ENCODE measurements at regions not wholly inside any gene's neighbourhood (a gene's known extent, or its start where the extent isn't known, plus 50 kb on each side); places are given as distances from the start of the nearest gene placed in this dataset.

DNA sequence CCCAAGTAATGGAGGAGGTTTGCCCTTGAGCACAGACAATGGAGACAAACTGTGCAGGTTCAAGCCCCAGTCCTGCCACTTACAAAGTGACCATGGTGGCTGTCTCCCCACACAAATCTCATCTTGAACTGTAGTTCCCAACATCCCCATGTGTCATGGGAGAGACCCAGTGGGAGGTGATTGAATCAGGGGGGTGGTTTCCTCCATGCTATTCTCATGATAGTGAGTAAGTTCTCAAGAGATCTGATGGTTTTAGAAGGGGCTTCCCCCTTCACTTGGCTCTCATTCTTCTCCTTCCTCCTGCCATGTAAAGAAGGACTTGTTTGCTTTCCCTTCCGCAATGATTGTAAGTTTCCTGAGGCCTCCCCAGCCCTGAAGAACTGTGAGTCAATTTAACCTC, 225.4 kb downstream of the TXNL1 start:
- Histone ChIP-seq H3K9me3 (ENCODE audit: insufficient read depth, low read length) (no peaks in the 10 kb centered on the region), H3K9ac (ENCODE audit: low read length) (no peak overlapping the region), H2AFZ (ENCODE audit: low read depth, low read length, severe bottlenecking) (no peak overlapping the region), H3K9me2 (replicated peaks; ENCODE audit: insufficient read depth, low read length) (no peaks in the 10 kb centered on the region), H3K27ac (ENCODE audit: low read depth, low read length) (no peak overlapping the region), H3K36me3 (ENCODE audit: low read length) (no peaks in the 10 kb centered on the region), H3K4me3 (ENCODE audit: insufficient read depth, low read length, poor library complexity, severe bottlenecking) (no peak overlapping the region), H4K20me1 (ENCODE audit: low read depth, low read length) (no peaks in the 10 kb centered on the region), H3K79me2 (ENCODE audit: insufficient read depth, low read length) (no peaks in the 10 kb centered on the region), H3K27me3 (ENCODE audit: low read length) (no peaks in the 10 kb centered on the region), H3K4me2 (ENCODE audit: low read depth, low read length, poor library complexity, severe bottlenecking) (no peak overlapping the region), H3F3A (ENCODE audit: insufficient read depth) (no peaks in the 10 kb centered on the region)
- TF ChIP-seq EZH2phosphoT487 (conservative IDR thresholded peaks at IDR 0.05; ENCODE audit: low read length): no peak
- TF ChIP-seq, protein P1, sequence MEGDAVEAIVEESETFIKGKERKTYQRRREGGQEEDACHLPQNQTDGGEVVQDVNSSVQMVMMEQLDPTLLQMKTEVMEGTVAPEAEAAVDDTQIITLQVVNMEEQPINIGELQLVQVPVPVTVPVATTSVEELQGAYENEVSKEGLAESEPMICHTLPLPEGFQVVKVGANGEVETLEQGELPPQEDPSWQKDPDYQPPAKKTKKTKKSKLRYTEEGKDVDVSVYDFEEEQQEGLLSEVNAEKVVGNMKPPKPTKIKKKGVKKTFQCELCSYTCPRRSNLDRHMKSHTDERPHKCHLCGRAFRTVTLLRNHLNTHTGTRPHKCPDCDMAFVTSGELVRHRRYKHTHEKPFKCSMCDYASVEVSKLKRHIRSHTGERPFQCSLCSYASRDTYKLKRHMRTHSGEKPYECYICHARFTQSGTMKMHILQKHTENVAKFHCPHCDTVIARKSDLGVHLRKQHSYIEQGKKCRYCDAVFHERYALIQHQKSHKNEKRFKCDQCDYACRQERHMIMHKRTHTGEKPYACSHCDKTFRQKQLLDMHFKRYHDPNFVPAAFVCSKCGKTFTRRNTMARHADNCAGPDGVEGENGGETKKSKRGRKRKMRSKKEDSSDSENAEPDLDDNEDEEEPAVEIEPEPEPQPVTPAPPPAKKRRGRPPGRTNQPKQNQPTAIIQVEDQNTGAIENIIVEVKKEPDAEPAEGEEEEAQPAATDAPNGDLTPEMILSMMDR (IDR thresholded peaks at IDR 0.05; ENCODE audit: insufficient read depth, low read length, poor library complexity, severe bottlenecking): no peak

DNA sequence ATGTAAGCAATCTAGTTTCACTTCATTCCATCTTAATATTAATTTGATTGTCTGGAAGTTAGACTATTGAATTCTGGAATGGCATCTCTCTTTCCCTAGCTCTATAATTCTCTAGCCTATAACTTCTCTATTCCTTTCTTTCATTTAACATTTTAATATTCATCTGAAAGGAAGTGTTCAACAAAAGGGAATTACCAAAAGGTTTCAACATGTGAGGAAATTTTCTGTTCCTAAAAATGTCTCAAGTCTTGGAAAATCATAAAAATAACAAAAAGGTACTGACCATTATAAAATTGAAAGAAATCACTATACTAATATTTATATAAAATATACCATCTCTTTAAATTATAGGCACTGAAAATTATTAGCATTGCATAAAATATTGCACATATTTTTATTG, 228.7 kb downstream of the TXNL1 start:
- no peak overlapping the region for H2AFZ ChIP-seq (ENCODE audit: low read depth, low read length, severe bottlenecking)

DNA sequence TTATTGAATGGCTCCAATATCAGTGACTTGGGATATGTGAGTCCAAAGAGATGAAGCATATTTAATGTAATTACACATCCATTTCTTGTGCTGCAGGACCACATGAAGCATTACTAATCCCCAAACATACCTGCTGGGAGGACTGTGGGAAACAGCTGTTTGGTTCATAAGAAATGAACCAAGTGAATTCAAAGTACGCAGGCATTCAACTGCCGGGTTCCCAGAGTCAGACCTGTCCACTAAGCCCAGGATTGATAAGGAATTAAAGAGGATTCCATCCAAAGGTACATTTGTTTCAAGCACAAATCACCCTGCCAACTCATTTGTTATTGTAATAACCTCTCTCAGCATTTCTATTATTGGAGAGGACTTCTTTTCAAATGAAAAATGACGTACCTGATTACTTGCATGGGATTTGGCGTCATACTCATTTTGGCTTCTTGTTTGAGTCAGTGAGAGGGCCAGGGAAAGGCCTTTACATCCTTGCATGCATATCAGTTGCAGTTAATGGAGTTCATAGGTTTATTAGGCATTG, 230.7 kb downstream of the TXNL1 start:
- Histone ChIP-seq H3K27ac (ENCODE audit: low read depth, low read length) (no peak overlapping the region), H4K20me1 (ENCODE audit: low read depth, low read length) (no peaks in the 10 kb centered on the region), H3K4me2 (ENCODE audit: low read depth, low read length, poor library complexity, severe bottlenecking) (no peak overlapping the region), H3K9ac (ENCODE audit: low read length) (no peak overlapping the region), H3F3A (ENCODE audit: insufficient read depth) (no peaks in the 10 kb centered on the region), H2AFZ (ENCODE audit: low read depth, low read length, severe bottlenecking) (no peak overlapping the region), H3K79me2 (ENCODE audit: insufficient read depth, low read length) (no peaks in the 10 kb centered on the region), H3K9me3 (ENCODE audit: insufficient read depth, low read length) (no peaks in the 10 kb centered on the region), H3K9me2 (replicated peaks; ENCODE audit: insufficient read depth, low read length) (no peaks in the 10 kb centered on the region), H3K36me3 (ENCODE audit: low read length) (no peaks in the 10 kb centered on the region), H3K4me3 (ENCODE audit: insufficient read depth, low read length, poor library complexity, severe bottlenecking) (no peak overlapping the region), H3K27me3 (ENCODE audit: low read length) (no peaks in the 10 kb centered on the region)
- TF ChIP-seq, protein P1 (IDR thresholded peaks at IDR 0.05; ENCODE audit: insufficient read depth, low read length, poor library complexity, severe bottlenecking): no peak
- no peak for TF ChIP-seq EZH2phosphoT487 (conservative IDR thresholded peaks at IDR 0.05; ENCODE audit: low read length)

More for the DNA sequence above, 228.7 kb downstream of the TXNL1 start:
- H3K4me2 ChIP-seq (ENCODE audit: low read depth, low read length, poor library complexity, severe bottlenecking): no peak overlapping the region
- no peaks in the 10 kb centered on the region for H3K9me3 ChIP-seq (ENCODE audit: insufficient read depth, low read length)
- no peaks in the 10 kb centered on the region for H3K9me2 ChIP-seq (replicated peaks; ENCODE audit: insufficient read depth, low read length)
- no peaks in the 10 kb centered on the region for H3K36me3 ChIP-seq (ENCODE audit: low read length)
- no peak overlapping the region for H3K4me3 ChIP-seq (ENCODE audit: insufficient read depth, low read length, poor library complexity, severe bottlenecking)
- no peaks in the 10 kb centered on the region for H4K20me1 ChIP-seq (ENCODE audit: low read depth, low read length)
- no peak overlapping the region for H3K9ac ChIP-seq (ENCODE audit: low read length)
- no peaks in the 10 kb centered on the region for H3K79me2 ChIP-seq (ENCODE audit: insufficient read depth, low read length)
- H3K27ac ChIP-seq (ENCODE audit: low read depth, low read length): no peak overlapping the region
- H3F3A ChIP-seq (ENCODE audit: insufficient read depth): no peaks in the 10 kb centered on the region
- TF ChIP-seq, protein P1 (IDR thresholded peaks at IDR 0.05; ENCODE audit: insufficient read depth, low read length, poor library complexity, severe bottlenecking): no peak
- TF ChIP-seq EZH2phosphoT487 (conservative IDR thresholded peaks at IDR 0.05; ENCODE audit: low read length): no peak
- no peaks in the 10 kb centered on the region for H3K27me3 ChIP-seq (ENCODE audit: low read length)

Data from SU-DHL-6 (cell line).